Esophagus squamous epithelium (tissue), 4 donors: ENCODE measurements at regions not wholly inside any gene's neighbourhood (a gene's known extent, or its start where the extent isn't known, plus 50 kb on each side); places are given as distances from the start of the nearest gene placed in this dataset.

ENCODE experiments used
- CTCF ChIP-seq, 6 experiments: fragments of 450-650 bp in 4 of 6; fragments of 200-600 bp in 2 of 6; sonication (generic) in 2 of 6; IDR thresholded peaks; one replicate each; pipeline ENCODE4 v1.5.1; 2016 to 2019; ENCODE audit warnings: antibody characterized with exemption in 6 of 6, mild to moderate bottlenecking in 4 of 6, moderate library complexity in 4 of 6
- POLR2A ChIP-seq, 4 donors: fragments of 450-650 bp; IDR thresholded peaks; one replicate each; pipeline ENCODE4 v1.6.1; 2017; ENCODE audit warnings: antibody characterized with exemption in 4 of 4, mild to moderate bottlenecking in 4 of 4, moderate library complexity in 3 of 4

- TF ChIP-seq CTCF (IDR thresholded peaks at IDR 0.05) (no peak), POLR2A (IDR thresholded peaks at IDR 0.05) (no peak)
These were observed 949.7 kb downstream of the AMY1C start for GRCh38 chr1:104699433-104699832.
